Suprapubic skin (tissue), 4 donors: ENCODE measurements at regions not wholly inside any gene's neighbourhood (a gene's known extent, or its start where the extent isn't known, plus 50 kb on each side); places are given as distances from the start of the nearest gene placed in this dataset.

ENCODE experiments used
- CTCF ChIP-seq, 2 donors: fragments of 200-600 bp in 1 of 2; fragments of 450-650 bp in 1 of 2; sonication (generic) in 1 of 2; IDR thresholded peaks; one replicate each; pipeline ENCODE4 v1.5.1; 2016 to 2019; ENCODE audit warnings: antibody characterized with exemption in 2 of 2, mild to moderate bottlenecking in 1 of 2, moderate library complexity in 1 of 2
- EP300 ChIP-seq: sonication (generic); formaldehyde crosslinking; IDR thresholded peaks from one replicate; pipeline ENCODE4 v1.6.1; 2017; ENCODE audit warnings: antibody characterized with exemption
- POLR2A ChIP-seq, 2 donors: fragments of 450-650 bp; IDR thresholded peaks; one replicate each; pipeline ENCODE4 v1.6.1; 2017; ENCODE audit warnings: antibody characterized with exemption in 2 of 2, mild to moderate bottlenecking in 2 of 2, moderate library complexity in 2 of 2
- POLR2AphosphoS5 ChIP-seq, 3 donors: sonication (generic); formaldehyde crosslinking; IDR thresholded peaks; one replicate each; pipeline ENCODE4 v1.6.1; 2017; ENCODE audit warnings: antibody characterized with exemption in 3 of 3

GRCh38 chr5:133739181-133739780, 126.9 kb upstream of the FSTL4 start:
- TF ChIP-seq CTCF (IDR thresholded peaks at IDR 0.05): no peak
- TF ChIP-seq POLR2A (IDR thresholded peaks at IDR 0.05): no peak
- TF ChIP-seq EP300: no peak
- TF ChIP-seq POLR2AphosphoS5 (IDR thresholded peaks at IDR 0.05): no peak
